ENCODE measurements at regions not wholly inside any gene's neighbourhood (a gene's known extent, or its start where the extent isn't known, plus 50 kb on each side); places are given as distances from the start of the nearest gene placed in this dataset.

- no peaks in the 10 kb centered on the region for H3K4me1 ChIP-seq (ENCODE audit: control insufficient read depth in 1 of 2, low read depth in 2 of 2)
- no peaks in the 10 kb centered on the region for H3K9me3 ChIP-seq
- DNase-seq (ENCODE audit: low spot score) (no peak), ATAC-seq (ENCODE audit: insufficient number of reproducible peaks, low FRiP score, low read depth) (no peak)
- no peak overlapping the region for H3K27ac ChIP-seq
- no peaks in the 10 kb centered on the region for H3K27me3 ChIP-seq (replicated peaks; ENCODE audit: insufficient read depth)
- H3K4me3 ChIP-seq, result no peak overlapping the region
- no peaks in the 10 kb centered on the region for H3K36me3 ChIP-seq
- TF ChIP-seq CTCF (IDR thresholded peaks at IDR 0.05), result no peak
Measured at GRCh38 chr3:168622795-168623194, 527.1 kb upstream of the GOLIM4 start.

DNA sequence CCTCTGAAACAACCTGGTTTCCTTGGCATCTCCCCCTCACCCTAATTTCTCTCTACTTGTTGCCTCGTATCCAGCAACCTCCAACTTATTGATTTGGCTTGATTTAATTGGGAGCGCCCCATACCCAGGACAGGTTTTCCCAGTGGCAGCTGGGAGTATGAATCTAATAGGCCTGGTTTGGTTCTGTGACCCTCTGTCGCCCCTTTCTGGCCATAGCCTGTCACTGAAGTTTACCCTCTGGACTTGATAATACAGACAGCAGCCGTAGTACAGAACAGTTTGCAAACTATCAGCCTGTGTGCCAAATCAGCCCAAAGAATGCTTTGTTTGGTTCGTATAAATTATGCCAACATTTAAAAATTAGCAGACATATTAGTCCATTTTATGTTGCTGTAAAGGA is 525.1 kb upstream of the GOLIM4 start:
- no peak overlapping the region for H3K4me3 ChIP-seq
- H3K9me3 ChIP-seq, result no peaks in the 10 kb centered on the region
- H3K27me3 ChIP-seq (replicated peaks; ENCODE audit: insufficient read depth), result no peaks in the 10 kb centered on the region
- no peak overlapping the region for H3K27ac ChIP-seq
- no peak for TF ChIP-seq CTCF (IDR thresholded peaks at IDR 0.05)
- no peaks in the 10 kb centered on the region for H3K4me1 ChIP-seq (ENCODE audit: control insufficient read depth in 1 of 2, low read depth in 2 of 2)
- DNase-seq (ENCODE audit: low spot score) (no peak), ATAC-seq (ENCODE audit: insufficient number of reproducible peaks, low FRiP score, low read depth) (no peak)
- no peaks in the 10 kb centered on the region for H3K36me3 ChIP-seq

DNA sequence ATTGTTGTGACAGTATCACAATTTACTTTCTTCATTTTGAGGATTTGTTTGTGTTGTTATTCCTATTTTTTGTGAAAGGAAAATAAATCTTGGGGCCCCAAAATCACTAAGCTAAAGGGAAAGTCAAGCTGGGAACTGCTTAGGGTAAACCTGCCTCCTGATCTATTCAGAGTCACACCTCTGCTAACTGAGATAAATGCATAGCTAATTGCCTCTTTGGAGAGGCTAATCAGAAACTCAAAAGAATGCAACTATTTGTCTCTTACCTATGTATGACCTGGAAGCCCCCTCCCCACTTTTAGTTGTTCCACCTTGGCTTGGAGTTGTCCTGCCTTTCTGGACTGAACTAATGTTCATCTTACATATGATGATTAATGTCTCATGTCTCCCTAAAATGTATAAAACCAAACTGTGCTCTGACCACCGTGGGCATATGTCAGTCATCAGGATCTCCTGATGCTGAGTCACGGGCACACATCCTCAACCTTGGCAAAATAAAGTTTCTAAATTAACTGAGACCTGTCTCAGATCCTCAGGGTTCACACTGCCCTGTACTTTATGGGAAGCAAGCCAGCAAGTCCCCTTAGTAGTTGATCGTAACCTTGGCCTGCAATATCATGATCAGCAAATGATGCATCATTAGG is 523.2 kb upstream of the GOLIM4 start:
- no peaks in the 10 kb centered on the region for H3K36me3 ChIP-seq
- H3K27ac ChIP-seq, result no peak overlapping the region
- no peak overlapping the region for H3K4me3 ChIP-seq
- no peak for ATAC-seq (ENCODE audit: insufficient number of reproducible peaks, low FRiP score, low read depth)
- no peak for TF ChIP-seq CTCF (IDR thresholded peaks at IDR 0.05)
- no peaks in the 10 kb centered on the region for H3K9me3 ChIP-seq
- DNase-seq (ENCODE audit: low spot score), result no peak
- no peaks in the 10 kb centered on the region for H3K4me1 ChIP-seq (ENCODE audit: control insufficient read depth in 1 of 2, low read depth in 2 of 2)
- H3K27me3 ChIP-seq (replicated peaks; ENCODE audit: insufficient read depth), result no peaks in the 10 kb centered on the region

GRCh38 chr3:168617658-168618057 is 521.9 kb upstream of the GOLIM4 start:
- TF ChIP-seq CTCF (IDR thresholded peaks at IDR 0.05), result no peak
- H3K36me3 ChIP-seq, result no peaks in the 10 kb centered on the region
- no peak overlapping the region for H3K4me3 ChIP-seq
- H3K4me1 ChIP-seq (ENCODE audit: control insufficient read depth in 1 of 2, low read depth in 2 of 2), result no peaks in the 10 kb centered on the region
- DNase-seq (ENCODE audit: low spot score) (no peak), ATAC-seq (ENCODE audit: insufficient number of reproducible peaks, low FRiP score, low read depth) (no peak)
- no peaks in the 10 kb centered on the region for H3K27me3 ChIP-seq (replicated peaks; ENCODE audit: insufficient read depth)
- H3K9me3 ChIP-seq, result no peaks in the 10 kb centered on the region
- H3K27ac ChIP-seq, result no peak overlapping the region

DNA sequence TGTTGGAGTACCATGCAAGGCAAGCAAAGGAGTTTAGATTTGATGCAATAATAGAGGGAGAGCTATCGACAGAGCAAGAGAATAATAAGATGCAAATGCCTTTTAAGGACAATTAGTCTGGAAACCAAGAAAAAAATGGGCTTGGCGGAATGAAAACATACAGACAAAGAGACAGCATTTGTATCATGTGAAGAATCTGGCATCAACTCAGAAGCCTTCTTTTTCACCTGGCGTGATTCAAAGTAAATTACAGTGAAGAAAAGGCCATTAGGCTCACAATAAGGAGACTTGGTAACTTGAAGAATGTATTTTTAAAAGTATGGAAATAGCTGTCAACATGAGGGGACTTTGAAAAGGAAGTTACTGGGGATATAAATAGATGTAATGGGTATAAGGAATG is 521.2 kb upstream of the GOLIM4 start:
- Histone ChIP-seq H3K27me3 (replicated peaks; ENCODE audit: insufficient read depth) (no peaks in the 10 kb centered on the region), H3K27ac (no peak overlapping the region), H3K36me3 (no peaks in the 10 kb centered on the region), H3K4me3 (no peak overlapping the region), H3K4me1 (ENCODE audit: control insufficient read depth in 1 of 2, low read depth in 2 of 2) (no peaks in the 10 kb centered on the region), H3K9me3 (no peaks in the 10 kb centered on the region)
- no peak for ATAC-seq (ENCODE audit: insufficient number of reproducible peaks, low FRiP score, low read depth)
- no peak for TF ChIP-seq CTCF (IDR thresholded peaks at IDR 0.05)
- DNase-seq (ENCODE audit: low spot score), result no peak
